ENCODE measurements at regions not wholly inside any gene's neighbourhood (a gene's known extent, or its start where the extent isn't known, plus 50 kb on each side); places are given as distances from the start of the nearest gene placed in this dataset.
A peak's percentile ranks its signal among the peaks of the same experiment; 100 is the strongest.

- Histone ChIP-seq H3K9ac (ENCODE audit: low read depth, low read length) (no peak overlapping the region), H3K9me3 (replicated peaks; ENCODE audit: low read length) (no peaks in the 10 kb centered on the region), H3K4me2 (ENCODE audit: low read length) (no peak overlapping the region), H3K4me3 (ENCODE audit: low read length) (no peak overlapping the region), H3K27me3 (ENCODE audit: control insufficient read depth, insufficient read depth, low read length) (no peaks in the 10 kb centered on the region), H3K36me3 (ENCODE audit: insufficient read depth, low read length) (peaks cover 14% of the 10 kb centered on the region), H3K4me1 (ENCODE audit: control insufficient read depth, insufficient read depth, low read length) (peaks cover 16% of the 10 kb centered on the region)
These were observed 466.7 kb downstream of the SHQ1 start for GRCh38 chr3:72381584-72381983.

GRCh38 chr3:72380711-72381493 is 467.3 kb downstream of the SHQ1 start:
- Histone ChIP-seq H3K36me3 (ENCODE audit: insufficient read depth, low read length) (peaks cover 21% of the 10 kb centered on the region), H3K4me2 (ENCODE audit: low read length) (peak overlapping the region; percentile 29), H3K4me1 (ENCODE audit: control insufficient read depth, insufficient read depth, low read length) (peaks cover 16% of the 10 kb centered on the region), H3K9me3 (replicated peaks; ENCODE audit: low read length) (no peaks in the 10 kb centered on the region), H3K9ac (ENCODE audit: low read depth, low read length) (no peak overlapping the region), H3K27me3 (ENCODE audit: control insufficient read depth, insufficient read depth, low read length) (no peaks in the 10 kb centered on the region), H3K4me3 (ENCODE audit: low read length) (no peak overlapping the region)

- peaks cover 16% of the 10 kb centered on the region for H3K4me1 ChIP-seq (ENCODE audit: control insufficient read depth, insufficient read depth, low read length)
- peaks cover 21% of the 10 kb centered on the region for H3K36me3 ChIP-seq (ENCODE audit: insufficient read depth, low read length)
- H3K9me3 ChIP-seq (replicated peaks; ENCODE audit: low read length): no peaks in the 10 kb centered on the region
- H3K9ac ChIP-seq (ENCODE audit: low read depth, low read length): no peak overlapping the region
- peak overlapping the region; percentile 29 for H3K4me2 ChIP-seq (ENCODE audit: low read length)
- H3K4me3 ChIP-seq (ENCODE audit: low read length): no peak overlapping the region
- no peaks in the 10 kb centered on the region for H3K27me3 ChIP-seq (ENCODE audit: control insufficient read depth, insufficient read depth, low read length)
These were observed 468.1 kb downstream of the SHQ1 start for GRCh38 chr3:72380193-72380592.

- Histone ChIP-seq H3K36me3 (ENCODE audit: insufficient read depth, low read length) (peaks cover 21% of the 10 kb centered on the region), H3K4me1 (ENCODE audit: control insufficient read depth, insufficient read depth, low read length) (peaks cover 16% of the 10 kb centered on the region), H3K9ac (ENCODE audit: low read depth, low read length) (no peak overlapping the region), H3K9me3 (replicated peaks; ENCODE audit: low read length) (no peaks in the 10 kb centered on the region), H3K4me2 (ENCODE audit: low read length) (peak overlapping the region; percentile 29), H3K27me3 (ENCODE audit: control insufficient read depth, insufficient read depth, low read length) (no peaks in the 10 kb centered on the region), H3K4me3 (ENCODE audit: low read length) (no peak overlapping the region)
These were observed 468.6 kb downstream of the SHQ1 start for GRCh38 chr3:72379500-72380187.

GRCh38 chr3:72378287-72378686 is 470.0 kb downstream of the SHQ1 start:
- no peak overlapping the region for H3K9ac ChIP-seq (ENCODE audit: low read depth, low read length)
- H3K27me3 ChIP-seq (ENCODE audit: control insufficient read depth, insufficient read depth, low read length): no peaks in the 10 kb centered on the region
- H3K9me3 ChIP-seq (replicated peaks; ENCODE audit: low read length): no peaks in the 10 kb centered on the region
- no peak overlapping the region for H3K4me2 ChIP-seq (ENCODE audit: low read length)
- H3K36me3 ChIP-seq (ENCODE audit: insufficient read depth, low read length): peaks cover 21% of the 10 kb centered on the region
- H3K4me3 ChIP-seq (ENCODE audit: low read length): no peak overlapping the region
- H3K4me1 ChIP-seq (ENCODE audit: control insufficient read depth, insufficient read depth, low read length): peaks cover 16% of the 10 kb centered on the region

- Histone ChIP-seq H3K9me3 (replicated peaks; ENCODE audit: low read length) (no peaks in the 10 kb centered on the region), H3K9ac (ENCODE audit: low read depth, low read length) (no peak overlapping the region), H3K4me3 (ENCODE audit: low read length) (no peak overlapping the region), H3K27me3 (ENCODE audit: control insufficient read depth, insufficient read depth, low read length) (no peaks in the 10 kb centered on the region), H3K36me3 (ENCODE audit: insufficient read depth, low read length) (peaks cover 21% of the 10 kb centered on the region), H3K4me1 (ENCODE audit: control insufficient read depth, insufficient read depth, low read length) (peaks cover 16% of the 10 kb centered on the region), H3K4me2 (ENCODE audit: low read length) (no peak overlapping the region)
These were observed 471.1 kb downstream of the SHQ1 start for GRCh38 chr3:72376956-72377710.

GRCh38 chr3:72375237-72376076 is 472.8 kb downstream of the SHQ1 start:
- Histone ChIP-seq H3K9ac (ENCODE audit: low read depth, low read length) (no peak overlapping the region), H3K27me3 (ENCODE audit: control insufficient read depth, insufficient read depth, low read length) (no peaks in the 10 kb centered on the region), H3K36me3 (ENCODE audit: insufficient read depth, low read length) (peaks cover 21% of the 10 kb centered on the region)

GRCh38 chr3:72373139-72373538 is 475.1 kb downstream of the SHQ1 start:
- Histone ChIP-seq H3K36me3 (ENCODE audit: insufficient read depth, low read length) (peaks cover 13% of the 10 kb centered on the region), H3K27me3 (ENCODE audit: control insufficient read depth, insufficient read depth, low read length) (no peaks in the 10 kb centered on the region), H3K9ac (ENCODE audit: low read depth, low read length) (no peak overlapping the region), H3K4me3 (ENCODE audit: low read length) (no peak overlapping the region), H3K4me1 (ENCODE audit: control insufficient read depth, insufficient read depth, low read length) (no peaks in the 10 kb centered on the region), H3K4me2 (ENCODE audit: low read length) (no peak overlapping the region), H3K9me3 (replicated peaks; ENCODE audit: low read length) (no peaks in the 10 kb centered on the region)

More at GRCh38 chr3:72375237-72376076, 472.8 kb downstream of the SHQ1 start:
- H3K9me3 ChIP-seq (replicated peaks; ENCODE audit: low read length): no peaks in the 10 kb centered on the region
- no peak overlapping the region for H3K4me2 ChIP-seq (ENCODE audit: low read length)
- H3K4me1 ChIP-seq (ENCODE audit: control insufficient read depth, insufficient read depth, low read length): peaks cover 11% of the 10 kb centered on the region
- no peak overlapping the region for H3K4me3 ChIP-seq (ENCODE audit: low read length)

- Histone ChIP-seq H3K27me3 (ENCODE audit: control insufficient read depth, insufficient read depth, low read length) (no peaks in the 10 kb centered on the region), H3K4me1 (ENCODE audit: control insufficient read depth, insufficient read depth, low read length) (no peaks in the 10 kb centered on the region), H3K36me3 (ENCODE audit: insufficient read depth, low read length) (peaks cover 10% of the 10 kb centered on the region), H3K4me3 (ENCODE audit: low read length) (no peak overlapping the region), H3K9ac (ENCODE audit: low read depth, low read length) (no peak overlapping the region), H3K9me3 (replicated peaks; ENCODE audit: low read length) (no peaks in the 10 kb centered on the region), H3K4me2 (ENCODE audit: low read length) (no peak overlapping the region)
These were observed 476.1 kb downstream of the SHQ1 start for GRCh38 chr3:72372161-72372560.

- Histone ChIP-seq H3K4me1 (ENCODE audit: control insufficient read depth, insufficient read depth, low read length) (no peaks in the 10 kb centered on the region), H3K9me3 (replicated peaks; ENCODE audit: low read length) (no peaks in the 10 kb centered on the region), H3K9ac (ENCODE audit: low read depth, low read length) (no peak overlapping the region), H3K36me3 (ENCODE audit: insufficient read depth, low read length) (peaks cover 5% of the 10 kb centered on the region), H3K4me2 (ENCODE audit: low read length) (no peak overlapping the region), H3K27me3 (ENCODE audit: control insufficient read depth, insufficient read depth, low read length) (no peaks in the 10 kb centered on the region), H3K4me3 (ENCODE audit: low read length) (no peak overlapping the region)
These were observed 476.8 kb downstream of the SHQ1 start for GRCh38 chr3:72371431-72371830.

GRCh38 chr3:72370947-72371346 is 477.3 kb downstream of the SHQ1 start:
- H3K4me3 ChIP-seq (ENCODE audit: low read length): no peak overlapping the region

More at GRCh38 chr3:72370947-72371346, 477.3 kb downstream of the SHQ1 start:
- H3K36me3 ChIP-seq (ENCODE audit: insufficient read depth, low read length): peaks cover under 1% of the 10 kb centered on the region
- H3K9me3 ChIP-seq (replicated peaks; ENCODE audit: low read length): no peaks in the 10 kb centered on the region
- no peak overlapping the region for H3K9ac ChIP-seq (ENCODE audit: low read depth, low read length)
- H3K4me2 ChIP-seq (ENCODE audit: low read length): no peak overlapping the region
- no peaks in the 10 kb centered on the region for H3K4me1 ChIP-seq (ENCODE audit: control insufficient read depth, insufficient read depth, low read length)
- no peaks in the 10 kb centered on the region for H3K27me3 ChIP-seq (ENCODE audit: control insufficient read depth, insufficient read depth, low read length)
